Pancreas (tissue), 10 donors: ENCODE measurements at regions not wholly inside any gene's neighbourhood (a gene's known extent, or its start where the extent isn't known, plus 50 kb on each side); places are given as distances from the start of the nearest gene placed in this dataset.
"Not testable (repeated sequence)": the region's sequence is repeated elsewhere in the genome, so short reads cannot be mapped to it uniquely, and the experiment has no call there.

ENCODE experiments used
- ATAC-seq, 4 donors: fragments of 200-7000 bp; cut with Tn5 transposase; one replicate each; pipeline versions ENCODE4 v1.8.0 to v1.9.1; 2020; ENCODE audit warnings: mild to moderate bottlenecking in 4 of 4, moderate library complexity in 4 of 4
- DNase-seq, 6 donors: peaks; one replicate each; pipeline ENCODE4 v3.0.0-alpha.2; 2020
- FAIRE-seq: peaks from 2 replicates; lab custom pipeline; 2012; peaks lifted over from hg19 to GRCh38; lab: Jason Lieb, UNC
- H3K27ac ChIP-seq, 4 donors: fragments of 200-600 bp; sonication (generic); 1 replicate in 3 of 4; 2 replicates in 1 of 4; pipeline versions ENCODE4 v1.5.0 to v1.8.0; 2020
- H3K27me3 ChIP-seq, 4 donors: fragments of 200-600 bp; one replicate each; pipeline ENCODE4 v1.8.0; 2021
- H3K36me3 ChIP-seq, 3 donors: fragments of 200-600 bp; sonication (generic) in 1 of 3; one replicate each; pipeline versions ENCODE4 v1.5.0 to v1.8.0; 2020 to 2021
- H3K4me1 ChIP-seq, 3 donors: fragments of 200-600 bp; one replicate each; pipeline ENCODE4 v1.8.0; 2021
- H3K4me3 ChIP-seq, 4 donors: fragments of 200-600 bp; sonication (generic) in 2 of 4; one replicate each; pipeline versions ENCODE4 v1.5.0 to v1.8.0; 2020 to 2021
- H3K9me3 ChIP-seq, 4 donors: fragments of 200-600 bp; one replicate each; pipeline ENCODE4 v1.8.0; 2021
- WGBS, 2 donors: extraction: QIAGEN DNeasy Blood & Tissue Kit; methylation state at CpG; one replicate each; pipeline ENCODE4 v1.1.7; 2013; 5-methylcytosine and 5-hydroxymethylcytosine counted together
- intact Hi-C, 3 donors: fragments of 100-400 bp; cut with DNase I; formaldehyde crosslinking; loops; one replicate each; pipeline versions ENCODE4 v1.11.1 to v1.14.2; 2022
- TF ChIP-seq, protein P1 (sequence below), 4 donors: fragments of 200-600 bp; sonication (generic) in 3 of 4; IDR thresholded peaks; one replicate each; pipeline versions ENCODE4 v1.5.0 to v1.8.0; 2021; ENCODE audit warnings: antibody characterized with exemption in 4 of 4
- donor health status: healthy with polysubstance abuse.
- donor health status: DM: no; HTN: no; CAD: no; lungs with moderate emphysema.
- donor health status: DM: no; HTN: no; CAD: no.
- donor health status: control.
- donor health status: control.
- donor health status: Bipolar disorder and iron deficiency.
- donor health status: DM: yes; HTN: yes; CAD: no.
- donor health status: DM: no; HTN: no; CAD: no.
- donor health status: DM: no; HTN: no; CAD: no.
- donor health status: DM: yes; HTN: yes; CAD: no.

- WGBS, 2 donors = 85 to 92% methylated on average over 4 of the region's 4 CpGs
Measured at GRCh38 chr3:166425900-166426611, 588.8 kb upstream of the BCHE start.

GRCh38 chr3:166425021-166425420 is 587.8 kb upstream of the BCHE start:
- no peak for DNase-seq
- no peak for FAIRE-seq
- Histone ChIP-seq H3K27me3 (no peaks in the 10 kb centered on the region), H3K4me1 (no peaks in the 10 kb centered on the region), H3K9me3 (no peaks in the 10 kb centered on the region), H3K27ac (no peak overlapping the region), H3K4me3 (no peak overlapping the region), H3K36me3 (no peaks in the 10 kb centered on the region)
- no peak for ATAC-seq
- TF ChIP-seq, protein P1, sequence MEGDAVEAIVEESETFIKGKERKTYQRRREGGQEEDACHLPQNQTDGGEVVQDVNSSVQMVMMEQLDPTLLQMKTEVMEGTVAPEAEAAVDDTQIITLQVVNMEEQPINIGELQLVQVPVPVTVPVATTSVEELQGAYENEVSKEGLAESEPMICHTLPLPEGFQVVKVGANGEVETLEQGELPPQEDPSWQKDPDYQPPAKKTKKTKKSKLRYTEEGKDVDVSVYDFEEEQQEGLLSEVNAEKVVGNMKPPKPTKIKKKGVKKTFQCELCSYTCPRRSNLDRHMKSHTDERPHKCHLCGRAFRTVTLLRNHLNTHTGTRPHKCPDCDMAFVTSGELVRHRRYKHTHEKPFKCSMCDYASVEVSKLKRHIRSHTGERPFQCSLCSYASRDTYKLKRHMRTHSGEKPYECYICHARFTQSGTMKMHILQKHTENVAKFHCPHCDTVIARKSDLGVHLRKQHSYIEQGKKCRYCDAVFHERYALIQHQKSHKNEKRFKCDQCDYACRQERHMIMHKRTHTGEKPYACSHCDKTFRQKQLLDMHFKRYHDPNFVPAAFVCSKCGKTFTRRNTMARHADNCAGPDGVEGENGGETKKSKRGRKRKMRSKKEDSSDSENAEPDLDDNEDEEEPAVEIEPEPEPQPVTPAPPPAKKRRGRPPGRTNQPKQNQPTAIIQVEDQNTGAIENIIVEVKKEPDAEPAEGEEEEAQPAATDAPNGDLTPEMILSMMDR (IDR thresholded peaks at IDR 0.05) = no peak
- intact Hi-C loops = no loop called here

More at GRCh38 chr3:166425900-166426611, 588.8 kb upstream of the BCHE start:
- Histone ChIP-seq H3K36me3 (no peaks in the 10 kb centered on the region), H3K4me1 (no peaks in the 10 kb centered on the region), H3K9me3 (no peaks in the 10 kb centered on the region), H3K27me3 (no peaks in the 10 kb centered on the region), H3K4me3 (no peak overlapping the region), H3K27ac (no peak overlapping the region)
- ATAC-seq = no peak
- TF ChIP-seq, protein P1 (IDR thresholded peaks at IDR 0.05) = no peak
- intact Hi-C loops = no loop called here
- no peak for DNase-seq
- FAIRE-seq = no peak

DNA sequence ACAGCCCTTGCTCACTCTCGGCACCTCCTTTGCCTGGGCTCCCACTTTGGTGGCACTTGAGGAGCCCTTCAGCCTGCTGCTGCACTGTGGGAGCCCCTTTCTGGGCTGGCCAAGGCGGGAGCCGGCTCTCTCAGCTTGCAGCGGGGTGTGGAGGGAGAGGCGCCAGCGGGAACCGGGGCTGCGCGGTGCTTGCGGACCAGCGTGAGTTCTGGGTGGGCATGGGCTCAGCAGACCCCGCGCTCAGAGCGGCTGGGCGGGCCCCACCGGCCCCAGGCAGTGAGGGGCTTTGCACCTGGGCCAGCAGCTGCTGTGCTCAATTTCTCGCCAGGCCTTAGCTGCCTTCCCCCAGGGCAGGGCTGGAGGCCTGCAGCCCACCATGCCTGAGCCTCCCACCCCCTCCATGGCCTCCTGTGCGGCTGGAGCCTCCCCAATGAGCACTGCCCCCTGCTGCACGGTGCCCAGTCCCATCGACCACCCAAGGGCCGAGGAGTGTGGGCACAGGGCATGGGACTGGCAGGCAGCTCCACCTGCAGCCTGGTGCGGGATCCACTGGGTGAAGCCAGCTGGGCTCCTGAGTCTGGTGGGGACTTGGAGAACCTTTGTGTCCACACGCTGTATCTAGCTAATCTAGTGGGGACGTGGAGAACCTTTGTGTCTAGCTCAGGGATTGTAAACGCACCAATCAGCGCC is 586.7 kb upstream of the BCHE start:
- 89 to 92% methylated on average over 19 to 26 of the region's 26 CpGs for WGBS, 2 donors

DNA sequence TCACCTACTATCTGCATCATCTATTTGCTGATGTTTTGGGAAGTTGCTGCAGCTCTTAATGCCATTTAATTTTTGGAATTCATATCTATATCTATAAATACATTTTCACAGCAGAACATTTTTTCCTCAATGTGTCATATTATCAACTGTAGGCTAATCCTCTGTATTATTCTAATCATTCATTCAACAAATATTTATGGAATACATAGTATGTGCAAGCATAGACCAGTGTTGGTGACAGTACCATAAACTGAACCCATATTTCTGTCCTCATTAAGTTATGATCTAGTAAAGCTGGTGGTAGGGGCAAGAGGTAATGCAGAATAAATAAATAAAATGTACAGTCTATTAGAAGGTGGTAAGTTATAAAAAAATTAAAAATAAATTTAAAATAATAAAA is 585.3 kb upstream of the BCHE start:
- Histone ChIP-seq H3K27me3 (no peaks in the 10 kb centered on the region), H3K4me1 (no peaks in the 10 kb centered on the region), H3K27ac (no peak overlapping the region), H3K4me3 (no peak overlapping the region), H3K36me3 (no peaks in the 10 kb centered on the region), H3K9me3 (no peaks in the 10 kb centered on the region)
- FAIRE-seq (no peak), ATAC-seq (no peak), DNase-seq (no peak)
- intact Hi-C loops = no loop called here
- TF ChIP-seq, protein P1 (IDR thresholded peaks at IDR 0.05) = no peak

More for the DNA sequence above, 586.7 kb upstream of the BCHE start:
- intact Hi-C loops, H3K9me3 ChIP-seq, H3K27me3 ChIP-seq, H3K27ac ChIP-seq, H3K4me3 ChIP-seq, H3K36me3 ChIP-seq, H3K4me1 ChIP-seq, FAIRE-seq, ATAC-seq: not testable (repeated sequence)
- peak in 3 of 6 donors; percentile 12 to 60 (median 53) for DNase-seq

GRCh38 chr3:166420071-166420470 is 582.8 kb upstream of the BCHE start:
- Histone ChIP-seq H3K27ac (no peak overlapping the region), H3K4me1 (no peaks in the 10 kb centered on the region), H3K4me3 (no peak overlapping the region), H3K36me3 (no peaks in the 10 kb centered on the region), H3K27me3 (no peaks in the 10 kb centered on the region), H3K9me3 (no peaks in the 10 kb centered on the region)
- 76 to 77% methylated on average over 2 of the region's 2 CpGs for WGBS, 2 donors
- ATAC-seq (no peak), FAIRE-seq (no peak), DNase-seq (no peak)
- TF ChIP-seq, protein P1 (IDR thresholded peaks at IDR 0.05) = no peak
- intact Hi-C loops = no loop called here
